PC-3 (cell line): ENCODE measurements at regions not wholly inside any gene's neighbourhood (a gene's known extent, or its start where the extent isn't known, plus 50 kb on each side); places are given as distances from the start of the nearest gene placed in this dataset.

ENCODE experiments used
- ATAC-seq: fragments of 200-7000 bp; cut with Tn5 transposase; 2 replicates; pipeline ENCODE4 v1.9.1; 2020; ENCODE audit warnings: mild to moderate bottlenecking, moderate library complexity
- BruUV-seq: library from RNA; stranded (reverse); fragments of 400-500 nt; replicated peaks from 2 replicates; lab custom pipeline; 2021; lab: Mats Ljungman, UMichigan
- CTCF ChIA-PET: fragments of 300-600 bp; sonication (Branson Sonifier 250); formaldehyde crosslinking; loops from one replicate; lab custom pipeline; 2022; ENCODE audit warnings: antibody characterized with exemption; lab: Charles Lee
- POLR2A ChIA-PET: fragments of 300-600 bp; sonication (Branson Sonifier 250); formaldehyde crosslinking; loops from one replicate; lab custom pipeline; 2022; ENCODE audit warnings: antibody characterized with exemption; ENCODE audit not compliant: unreplicated experiment; lab: Charles Lee
- DNase-seq: peaks from one replicate; pipeline ENCODE4 v3.0.0-alpha.2; 2015
- H2AFZ ChIP-seq: fragments of 300-600 bp; sonication (generic); 2 replicates; pipeline ENCODE4 v1.6.0; 2016; ENCODE audit warnings: antibody characterized with exemption, low read length
- H3F3A ChIP-seq: fragments of 300-600 bp; sonication (generic); one replicate; pipeline ENCODE4 v1.6.0; 2017; ENCODE audit warnings: antibody characterized with exemption, low read length, control low read depth, mild to moderate bottlenecking; ENCODE audit not compliant: unreplicated experiment
- H3K27ac ChIP-seq: fragments of 300-600 bp; sonication (generic); 2 replicates; pipeline ENCODE4 v1.5.1; 2016; ENCODE audit warnings: mild to moderate bottlenecking, low read length
- H3K27me3 ChIP-seq: fragments of 300-600 bp; sonication (generic); 2 replicates; pipeline ENCODE4 v1.6.1; 2016; ENCODE audit warnings: low read length, mixed read lengths
- H3K36me3 ChIP-seq: fragments of 300-600 bp; sonication (generic); 2 replicates; pipeline ENCODE4 v1.6.1; 2016; ENCODE audit warnings: low read depth, mixed run types, low read length, mixed read lengths
- H3K4me1 ChIP-seq: fragments of 300-600 bp; sonication (generic); 2 replicates; pipeline ENCODE4 v1.5.1; 2016; ENCODE audit warnings: low read length; ENCODE audit not compliant: insufficient read depth
- H3K4me2 ChIP-seq: fragments of 300-600 bp; sonication (generic); 2 replicates; pipeline ENCODE4 v1.6.0; 2016; ENCODE audit warnings: low read length
- H3K4me3 ChIP-seq: fragments of 300-600 bp; sonication (generic); 2 replicates; pipeline ENCODE4 v1.5.1; 2016; ENCODE audit warnings: mild to moderate bottlenecking, low read length, mixed read lengths
- H3K79me2 ChIP-seq: fragments of 300-600 bp; sonication (generic); 2 replicates; pipeline ENCODE4 v1.6.1; 2017; ENCODE audit warnings: low read length, mixed read lengths
- H3K9ac ChIP-seq: fragments of 300-600 bp; sonication (generic); 2 replicates; pipeline ENCODE4 v1.6.0; 2016; ENCODE audit warnings: mild to moderate bottlenecking, low read length
- H3K9me2 ChIP-seq: fragments of 300-600 bp; sonication (generic); replicated peaks from 2 replicates; pipeline ENCODE4 v1.6.1; 2016; ENCODE audit warnings: mixed run types, low read length, mixed read lengths
- H3K9me3 ChIP-seq: fragments of 300-600 bp; sonication (generic); 2 replicates; pipeline ENCODE4 v1.6.1; 2016; ENCODE audit warnings: low read length, mixed read lengths
- H4K20me1 ChIP-seq: fragments of 300-600 bp; sonication (generic); 2 replicates; pipeline ENCODE4 v1.6.1; 2016; ENCODE audit warnings: low read length, mixed read lengths
- CTCF ChIP-seq: fragments of 300-600 bp; sonication (generic); conservative IDR thresholded peaks from 2 replicates; pipeline ENCODE4 v1.5.1; 2017; ENCODE audit warnings: antibody characterized with exemption, low read depth, mild to moderate bottlenecking, low read length
- EZH2 ChIP-seq: fragments of 300-600 bp; sonication (generic); IDR thresholded peaks from one replicate; pipeline ENCODE4 v1.6.1; 2017; ENCODE audit warnings: antibody characterized with exemption, mild to moderate bottlenecking, low read length; ENCODE audit not compliant: unreplicated experiment
- EZH2phosphoT487 ChIP-seq: fragments of 300-600 bp; sonication (generic); IDR thresholded peaks from 2 replicates; pipeline ENCODE4 v1.6.1; 2018; ENCODE audit warnings: mild to moderate bottlenecking, antibody characterized with exemption, low read length, borderline replicate concordance
- intact Hi-C: fragments of 100-400 bp; cut with micrococcal nuclease; formaldehyde crosslinking; loops from 2 replicates; pipeline ENCODE4 v1.9.0; 2023

GRCh38 chr3:104642827-104643226 is 723.9 kb upstream of the ALCAM start:
- BruUV-seq = no TSS peak
- intact Hi-C loops = no loop called here
- POLR2A ChIA-PET = no interaction called here

GRCh38 chr3:104646196-104646595 is 720.5 kb upstream of the ALCAM start:
- no peaks in the 10 kb centered on the region for H3K4me1 ChIP-seq
- no peaks in the 10 kb centered on the region for H3K27me3 ChIP-seq
- no peak overlapping the region for H3K27ac ChIP-seq
- no peak overlapping the region for H3K4me3 ChIP-seq
- H2AFZ ChIP-seq = no peak overlapping the region
- no peak for DNase-seq
- no peaks in the 10 kb centered on the region for H3K9me2 ChIP-seq
- H3F3A ChIP-seq = no peaks in the 10 kb centered on the region
- no peak for TF ChIP-seq CTCF
- TF ChIP-seq EZH2 = no peak
- TF ChIP-seq EZH2phosphoT487 = no peak
- H4K20me1 ChIP-seq = no peaks in the 10 kb centered on the region
- H3K4me2 ChIP-seq = no peak overlapping the region
- intact Hi-C loops = no loop called here
- H3K79me2 ChIP-seq = no peaks in the 10 kb centered on the region
- no peaks in the 10 kb centered on the region for H3K9me3 ChIP-seq
- H3K36me3 ChIP-seq = no peaks in the 10 kb centered on the region
- POLR2A ChIA-PET = no interaction called here
- CTCF ChIA-PET = no interaction called here
- no peak for ATAC-seq
- H3K9ac ChIP-seq = no peak overlapping the region
- no TSS peak for BruUV-seq

More at GRCh38 chr3:104642827-104643226, 723.9 kb upstream of the ALCAM start:
- DNase-seq = no peak
- no peaks in the 10 kb centered on the region for H3F3A ChIP-seq
- ATAC-seq = no peak
- no peaks in the 10 kb centered on the region for H3K9me2 ChIP-seq
- no peak overlapping the region for H3K4me2 ChIP-seq
- H3K9me3 ChIP-seq = peaks cover 6% of the 10 kb centered on the region; the same call in 1 of the 2 replicates
- CTCF ChIA-PET = no interaction called here
- H3K36me3 ChIP-seq = no peaks in the 10 kb centered on the region; the same call in 1 of the 2 replicates
- TF ChIP-seq CTCF = no peak
- TF ChIP-seq EZH2phosphoT487 = no peak
- TF ChIP-seq EZH2 = no peak
- no peak overlapping the region for H3K4me3 ChIP-seq
- no peaks in the 10 kb centered on the region for H3K4me1 ChIP-seq
- no peaks in the 10 kb centered on the region for H3K79me2 ChIP-seq
- no peak overlapping the region for H3K9ac ChIP-seq
- H2AFZ ChIP-seq = no peak overlapping the region
- no peaks in the 10 kb centered on the region for H4K20me1 ChIP-seq
- no peaks in the 10 kb centered on the region for H3K27me3 ChIP-seq
- no peak overlapping the region for H3K27ac ChIP-seq

GRCh38 chr3:104648823-104649222 is 717.9 kb upstream of the ALCAM start:
- BruUV-seq = no TSS peak
- POLR2A ChIA-PET = no interaction called here
- intact Hi-C loops = no loop called here

More at GRCh38 chr3:104648823-104649222, 717.9 kb upstream of the ALCAM start:
- DNase-seq (no peak), ATAC-seq (no peak)
- TF ChIP-seq CTCF = no peak
- TF ChIP-seq EZH2 = no peak
- no peak for TF ChIP-seq EZH2phosphoT487
- no peak overlapping the region for H3K9ac ChIP-seq
- no peaks in the 10 kb centered on the region for H3K9me2 ChIP-seq
- H3K27me3 ChIP-seq = no peaks in the 10 kb centered on the region
- no peak overlapping the region for H3K4me3 ChIP-seq
- no peak overlapping the region for H3K27ac ChIP-seq
- H3F3A ChIP-seq = no peaks in the 10 kb centered on the region
- no peak overlapping the region for H3K4me2 ChIP-seq
- H3K4me1 ChIP-seq = no peaks in the 10 kb centered on the region
- H3K36me3 ChIP-seq = no peaks in the 10 kb centered on the region
- H3K79me2 ChIP-seq = no peaks in the 10 kb centered on the region
- H4K20me1 ChIP-seq = no peaks in the 10 kb centered on the region
- H3K9me3 ChIP-seq = no peaks in the 10 kb centered on the region
- CTCF ChIA-PET = interaction anchor here (0.7 kb wide), 1 partner anchor 1539 kb away, joined by 3 read pairs; no protein-coding TSS in a partner anchor
- no peak overlapping the region for H2AFZ ChIP-seq
